Left colon (tissue), 2 donors: ENCODE measurements at regions not wholly inside any gene's neighbourhood (a gene's known extent, or its start where the extent isn't known, plus 50 kb on each side); places are given as distances from the start of the nearest gene placed in this dataset.
"Not testable (repeated sequence)": the region's sequence is repeated elsewhere in the genome, so short reads cannot be mapped to it uniquely, and the experiment has no call there.

Experiments used
- ATAC-seq: fragments of 200-7000 bp; cut with Tn5 transposase; one replicate; pipeline ENCODE4 v1.9.1; 2020; ENCODE audit warnings: mild to moderate bottlenecking, moderate library complexity
- DNase-seq, 2 donors: peaks; one replicate each; pipeline ENCODE4 v3.0.0-alpha.2; 2020
- intact Hi-C, 2 donors: fragments of 100-400 bp; cut with DNase I in 1 of 2; cut with micrococcal nuclease in 1 of 2; formaldehyde crosslinking; loops; one replicate each; pipeline versions ENCODE4 v1.11.2 to v1.14.0; 2022; cut with DNase I, micrococcal nuclease
- donor health status: DM: no; HTN: no; CAD: no.
- donor health status: DM: yes; HTN: yes; CAD: no.

- DNase-seq (no peak), ATAC-seq (no peak)
- intact Hi-C loops = no loop called here
These were observed 145.3 kb upstream of the SVIL start for GRCh38 chr10:29780096-29780495.

- intact Hi-C loops = no loop called here
- no peak for DNase-seq
- no peak for ATAC-seq
These were observed 141.5 kb upstream of the SVIL start for GRCh38 chr10:29776246-29776645.

- no peak for DNase-seq
- intact Hi-C loops = no loop called here
- no peak for ATAC-seq
These were observed 139.7 kb upstream of the SVIL start for GRCh38 chr10:29774475-29774874.

- intact Hi-C loops = no loop called here
- ATAC-seq (no peak), DNase-seq (no peak)
These were observed 138.9 kb upstream of the SVIL start for GRCh38 chr10:29773675-29774091.

GRCh38 chr10:29772403-29772802 lies 137.6 kb upstream of the SVIL start:
- no peak for ATAC-seq
- intact Hi-C loops = no loop called here
- DNase-seq = no peak

- ATAC-seq = no peak
- intact Hi-C loops = no loop called here
- DNase-seq = no peak
These were observed 136.6 kb upstream of the SVIL start for GRCh38 chr10:29771376-29771775.

- intact Hi-C loops, ATAC-seq: not testable (repeated sequence)
These were observed 134.5 kb upstream of the SVIL start for GRCh38 chr10:29769277-29769676.

GRCh38 chr10:29767968-29768367 lies 133.2 kb upstream of the SVIL start:
- intact Hi-C loops = no loop called here
- ATAC-seq (no peak), DNase-seq (no peak)

More at GRCh38 chr10:29769277-29769676, 134.5 kb upstream of the SVIL start:
- DNase-seq = not testable (repeated sequence)

- intact Hi-C loops = no loop called here
- DNase-seq (no peak), ATAC-seq (no peak)
These were observed 132.0 kb upstream of the SVIL start for GRCh38 chr10:29766753-29767152.

- intact Hi-C loops = no loop called here
- ATAC-seq = no peak
These were observed 130.6 kb upstream of the SVIL start for GRCh38 chr10:29765330-29765729.

GRCh38 chr10:29763396-29763795 lies 128.6 kb upstream of the SVIL start:
- intact Hi-C loops = no loop called here
- no peak for ATAC-seq
- no peak for DNase-seq

More at GRCh38 chr10:29765330-29765729, 130.6 kb upstream of the SVIL start:
- DNase-seq = no peak

- ATAC-seq = no peak
- intact Hi-C loops = no loop called here
- DNase-seq = no peak
These were observed 127.1 kb upstream of the SVIL start for GRCh38 chr10:29761916-29762315.

- DNase-seq = peak in 1 of 2 donors; percentile 31
- peak; percentile 33 for ATAC-seq
- intact Hi-C loops = no loop called here
These were observed 125.5 kb upstream of the SVIL start for GRCh38 chr10:29760138-29760900.

- ATAC-seq = peak; percentile 83
- intact Hi-C loops = no loop called here
- peak in 1 of 2 donors; percentile 48 for DNase-seq
These were observed 123.0 kb upstream of the SVIL start for GRCh38 chr10:29757551-29758297.

- intact Hi-C loops = no loop called here
- no peak for DNase-seq
- ATAC-seq = no peak
These were observed 121.7 kb upstream of the SVIL start for GRCh38 chr10:29756451-29756850.

- intact Hi-C loops = no loop called here
- DNase-seq (no peak), ATAC-seq (no peak)
These were observed 118.5 kb upstream of the SVIL start for GRCh38 chr10:29753283-29753682.

GRCh38 chr10:29751684-29752083 lies 116.9 kb upstream of the SVIL start:
- intact Hi-C loops = no loop called here
- ATAC-seq (no peak), DNase-seq (no peak)

- ATAC-seq = no peak
- intact Hi-C loops = no loop called here
These were observed 116.5 kb upstream of the SVIL start for GRCh38 chr10:29751240-29751639.

GRCh38 chr10:29749150-29749549 lies 114.4 kb upstream of the SVIL start:
- no peak for ATAC-seq
- intact Hi-C loops = no loop called here
- no peak for DNase-seq

More at GRCh38 chr10:29751240-29751639, 116.5 kb upstream of the SVIL start:
- DNase-seq = no peak

GRCh38 chr10:29748109-29748650 lies 113.4 kb upstream of the SVIL start:
- DNase-seq (no peak), ATAC-seq (no peak)
- intact Hi-C loops = no loop called here
